ENCODE measurements at regions not wholly inside any gene's neighbourhood (a gene's known extent, or its start where the extent isn't known, plus 50 kb on each side); places are given as distances from the start of the nearest gene placed in this dataset.

DNA sequence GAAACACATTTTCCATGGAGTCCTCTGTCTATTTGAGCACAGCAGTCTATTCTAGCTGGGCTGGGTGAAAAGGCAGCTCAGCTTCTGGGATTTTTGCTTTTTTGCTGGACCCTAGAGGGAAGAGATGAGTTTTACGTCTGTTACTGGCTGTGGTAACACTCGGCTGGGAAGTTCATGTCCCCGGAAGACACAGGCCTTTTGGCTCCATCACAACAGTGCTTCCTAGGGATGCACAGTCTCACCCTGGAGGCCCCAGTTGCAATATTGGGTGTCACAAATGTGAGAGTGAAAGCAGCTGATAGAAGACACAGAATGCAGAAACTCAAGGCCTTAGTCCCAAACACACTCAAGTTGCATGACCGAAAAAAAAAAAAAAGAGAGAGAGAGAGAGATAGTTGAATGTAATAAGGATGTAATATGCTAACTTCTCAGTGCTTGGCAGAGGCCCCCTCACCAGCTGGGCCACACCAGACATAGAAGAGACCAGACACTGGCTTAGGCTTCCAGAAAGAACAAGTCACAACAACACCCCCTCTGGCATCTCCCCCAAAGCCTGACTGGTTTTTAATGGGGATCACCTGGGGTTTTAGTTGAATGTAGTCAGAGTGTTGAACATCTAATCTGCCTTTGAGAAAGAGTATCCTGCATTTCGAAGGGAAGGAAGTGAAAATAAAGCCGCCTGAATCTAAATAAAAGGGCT, 545.4 kb upstream of the FZD8 start:
- DNase-seq (ENCODE audit: low read depth), result no peak
- TF ChIP-seq CTCF (IDR thresholded peaks at IDR 0.05; ENCODE audit: low read depth, low read length, missing control alignments), result no peak
- H3K4me3 ChIP-seq (ENCODE audit: low read depth, low read length), result no peak overlapping the region

- DNase-seq (ENCODE audit: low read depth), result no peak
- H3K4me3 ChIP-seq (ENCODE audit: low read depth, low read length), result no peak overlapping the region
These were observed 543.0 kb upstream of the FZD8 start for GRCh38 chr10:36185097-36185496.

DNA sequence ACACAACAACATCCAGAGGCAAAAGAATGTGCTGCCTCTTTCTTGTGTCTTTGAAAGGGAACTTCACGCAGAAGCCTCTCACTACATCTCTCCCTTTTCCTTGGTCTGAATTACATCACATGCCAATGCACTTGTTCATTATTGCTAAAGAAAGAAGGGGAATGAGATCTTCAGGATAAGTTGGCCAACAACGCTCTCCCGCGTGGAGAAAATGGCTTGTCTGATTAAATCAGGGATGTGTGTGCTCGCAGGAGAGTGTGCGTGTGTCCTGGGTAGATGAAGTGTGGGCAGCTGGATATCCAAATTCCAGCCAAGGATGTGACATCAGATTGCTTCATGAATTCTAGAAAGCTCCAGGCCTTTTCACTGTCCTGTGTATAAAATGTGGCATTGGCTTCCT, 541.6 kb upstream of the FZD8 start:
- DNase-seq (ENCODE audit: low read depth), result no peak
- no peak overlapping the region for H3K4me3 ChIP-seq (ENCODE audit: low read depth, low read length)
- TF ChIP-seq CTCF (IDR thresholded peaks at IDR 0.05; ENCODE audit: low read depth, low read length, missing control alignments), result no peak

More at GRCh38 chr10:36185097-36185496, 543.0 kb upstream of the FZD8 start:
- no peak for TF ChIP-seq CTCF (IDR thresholded peaks at IDR 0.05; ENCODE audit: low read depth, low read length, missing control alignments)

GRCh38 chr10:36183056-36183455, 541.0 kb upstream of the FZD8 start:
- no peak for DNase-seq (ENCODE audit: low read depth)
- no peak for TF ChIP-seq CTCF (IDR thresholded peaks at IDR 0.05; ENCODE audit: low read depth, low read length, missing control alignments)
- H3K4me3 ChIP-seq (ENCODE audit: low read depth, low read length), result no peak overlapping the region

DNA sequence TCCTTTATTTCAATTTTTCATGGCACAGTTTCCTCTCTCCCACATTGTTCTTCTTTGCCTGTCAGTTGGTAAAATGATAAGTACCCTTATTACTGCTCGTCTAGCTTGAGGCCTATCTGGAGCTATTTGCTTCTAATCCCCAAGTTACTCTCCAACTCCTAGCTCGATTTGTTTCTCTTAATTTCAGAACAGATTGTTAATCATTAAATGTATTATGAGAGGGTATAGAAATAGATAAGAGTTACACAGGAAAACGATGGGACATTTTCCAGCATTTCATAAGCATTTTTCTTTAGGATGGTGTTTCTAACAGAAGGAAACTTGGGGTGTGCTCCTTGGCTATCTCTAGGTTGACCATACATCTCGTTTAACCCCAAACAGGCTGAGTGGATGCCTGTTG, 540.5 kb upstream of the FZD8 start:
- no peak overlapping the region for H3K4me3 ChIP-seq (ENCODE audit: low read depth, low read length)
- TF ChIP-seq CTCF (IDR thresholded peaks at IDR 0.05; ENCODE audit: low read depth, low read length, missing control alignments), result no peak
- no peak for DNase-seq (ENCODE audit: low read depth)

DNA sequence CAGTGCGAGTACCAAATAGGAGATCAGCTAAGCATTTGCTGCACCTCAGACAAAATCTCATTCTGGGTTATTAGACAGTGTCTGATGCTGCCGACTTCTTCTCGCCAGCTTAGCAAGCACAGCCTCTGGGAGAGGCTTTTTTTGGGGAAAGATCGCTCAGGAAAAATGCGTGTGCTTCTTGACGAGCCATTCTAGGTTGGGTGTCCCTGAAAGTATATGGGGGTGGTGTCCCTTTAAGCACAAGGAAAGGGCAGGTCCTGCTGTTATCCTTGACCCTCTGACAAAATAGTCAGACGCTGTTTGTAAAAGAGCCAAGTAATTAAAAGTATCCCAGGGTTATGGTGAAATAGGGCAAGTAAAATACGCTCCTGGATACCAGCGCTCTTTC, 540.1 kb upstream of the FZD8 start:
- no peak for TF ChIP-seq CTCF (IDR thresholded peaks at IDR 0.05; ENCODE audit: low read depth, low read length, missing control alignments)
- no peak overlapping the region for H3K4me3 ChIP-seq (ENCODE audit: low read depth, low read length)
- no peak for DNase-seq (ENCODE audit: low read depth)
